ENCODE measurements at regions not wholly inside any gene's neighbourhood (a gene's known extent, or its start where the extent isn't known, plus 50 kb on each side); places are given as distances from the start of the nearest gene placed in this dataset.

DNA sequence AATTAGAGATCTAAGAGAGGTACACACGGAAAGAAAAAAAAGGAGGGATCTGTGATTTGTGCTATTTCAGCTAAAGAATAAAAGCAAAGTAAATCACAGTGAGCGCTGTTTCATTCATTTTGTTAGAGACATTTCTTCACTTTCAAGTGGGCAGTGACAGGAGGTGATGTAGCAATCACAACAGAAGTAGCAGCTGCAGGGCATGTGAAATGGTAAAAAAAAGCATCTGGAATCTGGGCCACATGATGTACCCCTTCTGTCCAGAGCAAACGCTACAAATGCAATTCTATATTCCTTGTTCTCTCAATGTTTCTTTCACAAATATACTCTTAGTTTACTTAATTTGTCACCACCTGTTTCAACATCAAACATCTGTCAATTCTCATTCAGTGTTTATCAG lies 786.5 kb downstream of the LRRIQ3 start:
- H3K4me1 Mint-ChIP-seq: no peaks in the 10 kb centered on the region
- peaks cover 0 to 12% (median 1%) of the 10 kb centered on the region in 8 donors for H3K9me3 Mint-ChIP-seq
- H3K27ac ChIP-seq (ENCODE audit: low read depth, low read length): no peak overlapping the region
- H3K36me3 Mint-ChIP-seq: no peaks in the 10 kb centered on the region
- H3K36me3 ChIP-seq (ENCODE audit: insufficient read depth, low read length): no peaks in the 10 kb centered on the region
- H3K4me1 ChIP-seq (ENCODE audit: insufficient read depth, low read length): no peaks in the 10 kb centered on the region
- H3K27me3 ChIP-seq (ENCODE audit: insufficient read depth, low read length): no peaks in the 10 kb centered on the region
- DNase-seq: no peak
- CTCF ChIA-PET (ENCODE audit: partially characterized antibody): no interaction called here
- H3K9me3 ChIP-seq (ENCODE audit: control insufficient read depth in 1 of 2, low read length in 2 of 2): no peaks in the 10 kb centered on the region
- intact Hi-C loops (cut with micrococcal nuclease): no loop called here
- no peaks in the 10 kb centered on the region for H3K27me3 Mint-ChIP-seq
- no peak overlapping the region for H3K27ac Mint-ChIP-seq
- no peak overlapping the region for H3K4me3 Mint-ChIP-seq
- no peak overlapping the region for H3K4me3 ChIP-seq (ENCODE audit: low read length in 2 of 2)
- POLR2A ChIA-PET (ENCODE audit: partially characterized antibody): no interaction called here

DNA sequence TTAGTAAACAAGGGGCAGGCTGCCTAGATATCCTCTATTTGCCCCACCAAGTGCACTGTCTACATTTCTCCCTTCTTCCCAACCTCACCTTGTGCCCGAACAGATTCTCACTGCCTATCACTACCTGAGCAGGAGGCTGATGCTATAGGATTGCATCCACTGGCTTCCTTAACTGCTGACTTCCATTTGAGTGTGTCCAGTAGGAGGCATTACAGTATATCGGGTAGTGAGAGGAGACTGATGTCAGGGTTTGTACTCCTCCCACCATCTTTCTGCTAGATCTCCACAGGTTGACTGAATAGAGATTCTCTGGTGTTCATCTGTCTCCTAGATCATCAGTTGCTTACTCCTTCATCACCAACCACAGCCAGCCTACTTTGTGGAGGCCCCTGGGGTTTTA lies 796.3 kb downstream of the LRRIQ3 start:
- H3K36me3 Mint-ChIP-seq: no peaks in the 10 kb centered on the region
- Histone ChIP-seq H3K9me3 (ENCODE audit: control insufficient read depth in 1 of 2, low read length in 2 of 2) (no peaks in the 10 kb centered on the region), H3K4me3 (ENCODE audit: low read length in 2 of 2) (no peak overlapping the region), H3K36me3 (ENCODE audit: insufficient read depth, low read length) (no peaks in the 10 kb centered on the region), H3K27ac (ENCODE audit: low read depth, low read length) (no peak overlapping the region), H3K27me3 (ENCODE audit: insufficient read depth, low read length) (no peaks in the 10 kb centered on the region), H3K4me1 (ENCODE audit: insufficient read depth, low read length) (no peaks in the 10 kb centered on the region)
- ChIA-PET CTCF (ENCODE audit: partially characterized antibody) (no interaction called here), POLR2A (ENCODE audit: partially characterized antibody) (no interaction called here)
- no peak overlapping the region for H3K27ac Mint-ChIP-seq
- DNase-seq: no peak
- H3K4me3 Mint-ChIP-seq: no peak overlapping the region
- no peaks in the 10 kb centered on the region for H3K4me1 Mint-ChIP-seq
- intact Hi-C loops (cut with micrococcal nuclease): no loop called here
- H3K9me3 Mint-ChIP-seq: peaks cover 0 to 22% (median 4%) of the 10 kb centered on the region in 8 donors
- no peaks in the 10 kb centered on the region for H3K27me3 Mint-ChIP-seq

DNA sequence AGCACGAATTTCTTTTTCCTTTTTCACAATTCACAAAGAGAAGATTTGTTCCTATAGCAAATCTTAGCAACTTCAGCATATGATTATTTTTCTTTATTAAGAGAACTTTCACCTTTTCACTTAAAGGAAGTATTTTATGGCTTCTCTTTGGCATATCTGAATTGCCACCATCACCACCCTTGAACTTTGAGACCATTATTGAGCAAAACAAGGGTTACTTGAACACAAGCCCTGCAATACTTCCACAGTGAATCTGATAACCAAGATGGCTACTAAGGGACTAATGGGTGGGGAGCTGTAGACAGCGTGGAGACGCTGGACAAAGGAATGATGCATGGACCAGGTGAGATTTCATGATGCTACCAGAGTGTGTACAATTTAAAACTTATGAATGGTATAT lies 815.0 kb downstream of the LRRIQ3 start:
- Histone ChIP-seq H3K9me3 (ENCODE audit: control insufficient read depth in 1 of 2, low read length in 2 of 2) (no peaks in the 10 kb centered on the region), H3K27ac (ENCODE audit: low read depth, low read length) (no peak overlapping the region), H3K27me3 (ENCODE audit: insufficient read depth, low read length) (no peaks in the 10 kb centered on the region), H3K4me3 (ENCODE audit: low read length in 2 of 2) (no peak overlapping the region), H3K36me3 (ENCODE audit: insufficient read depth, low read length) (no peaks in the 10 kb centered on the region), H3K4me1 (ENCODE audit: insufficient read depth, low read length) (no peaks in the 10 kb centered on the region)
- H3K4me1 Mint-ChIP-seq: no peaks in the 10 kb centered on the region
- no peaks in the 10 kb centered on the region for H3K27me3 Mint-ChIP-seq
- ChIA-PET CTCF (ENCODE audit: partially characterized antibody) (no interaction called here), POLR2A (ENCODE audit: partially characterized antibody) (no interaction called here)
- H3K9me3 Mint-ChIP-seq: peaks cover 0 to 18% (median 11%) of the 10 kb centered on the region in 8 donors
- no peak overlapping the region for H3K27ac Mint-ChIP-seq
- no peak for DNase-seq
- intact Hi-C loops (cut with micrococcal nuclease): no loop called here
- H3K36me3 Mint-ChIP-seq: no peaks in the 10 kb centered on the region
- no peak overlapping the region for H3K4me3 Mint-ChIP-seq

DNA sequence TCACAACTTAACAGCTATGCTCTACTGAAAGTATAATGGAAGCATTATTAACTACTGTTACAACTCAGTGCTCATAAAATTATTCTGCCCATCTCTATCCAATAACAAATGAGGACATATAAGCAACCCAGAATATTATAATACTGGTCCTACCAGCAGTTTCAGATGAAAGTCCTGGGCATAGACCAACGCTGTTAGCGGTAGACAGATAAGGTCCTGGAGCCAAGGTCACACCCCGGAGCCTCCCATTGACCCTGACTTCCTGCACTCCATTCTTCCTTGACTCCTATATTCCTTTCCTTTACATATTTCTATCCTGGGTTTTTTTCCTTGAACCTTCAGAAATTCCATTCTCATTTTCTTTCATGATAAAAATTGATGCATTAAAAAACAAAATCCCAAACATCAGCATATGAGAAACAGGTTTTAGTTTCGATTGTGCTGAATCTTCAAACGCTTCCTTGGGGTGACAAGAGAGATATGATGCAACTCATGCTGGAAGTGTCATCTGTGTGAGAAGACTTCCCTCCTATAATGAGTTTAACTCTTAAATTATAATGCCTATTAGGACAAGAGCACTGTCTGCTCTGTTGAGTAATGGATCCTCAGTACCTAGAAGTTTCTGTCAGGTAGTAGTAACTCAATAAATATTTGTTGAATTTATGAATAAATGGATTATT lies 831.1 kb downstream of the LRRIQ3 start:
- H3K36me3 ChIP-seq (ENCODE audit: insufficient read depth, low read length): no peaks in the 10 kb centered on the region
- no peak overlapping the region for H3K4me3 ChIP-seq (ENCODE audit: low read length in 2 of 2)
- ChIA-PET CTCF (ENCODE audit: partially characterized antibody) (no interaction called here), POLR2A (ENCODE audit: partially characterized antibody) (no interaction called here)
- Mint-ChIP-seq H3K9me3 (peaks cover 0 to 22% (median 8%) of the 10 kb centered on the region in 8 donors), H3K36me3 (no peaks in the 10 kb centered on the region), H3K4me1 (no peaks in the 10 kb centered on the region), H3K4me3 (no peak overlapping the region), H3K27me3 (no peaks in the 10 kb centered on the region), H3K27ac (no peak overlapping the region)
- no peak overlapping the region for H3K27ac ChIP-seq (ENCODE audit: low read depth, low read length)
- intact Hi-C loops (cut with micrococcal nuclease): no loop called here
- no peaks in the 10 kb centered on the region for H3K4me1 ChIP-seq (ENCODE audit: insufficient read depth, low read length)
- H3K27me3 ChIP-seq (ENCODE audit: insufficient read depth, low read length): no peaks in the 10 kb centered on the region
- no peak for DNase-seq
- H3K9me3 ChIP-seq (ENCODE audit: control insufficient read depth in 1 of 2, low read length in 2 of 2): no peaks in the 10 kb centered on the region

DNA sequence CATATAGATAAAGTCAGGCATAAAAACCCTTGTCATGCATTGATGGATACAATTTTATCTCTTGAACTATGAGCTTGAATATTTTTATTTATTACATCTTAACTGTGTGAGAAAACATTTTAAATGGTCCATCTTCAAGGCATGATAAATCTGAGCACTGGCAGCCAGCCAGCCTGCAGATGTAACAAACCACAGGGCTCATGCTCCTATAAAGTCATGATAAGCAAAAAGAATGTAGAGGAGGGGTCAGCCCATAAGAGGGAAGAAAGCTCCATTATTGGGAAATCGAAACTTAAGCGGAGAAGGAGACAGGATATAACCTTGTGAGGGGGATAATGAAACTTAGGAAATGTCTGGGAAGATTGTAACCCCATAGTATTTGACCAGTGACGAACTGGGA lies 839.0 kb downstream of the LRRIQ3 start:
- DNase-seq: no peak
- Histone ChIP-seq H3K27me3 (ENCODE audit: insufficient read depth, low read length) (no peaks in the 10 kb centered on the region), H3K27ac (ENCODE audit: low read depth, low read length) (no peak overlapping the region), H3K4me1 (ENCODE audit: insufficient read depth, low read length) (no peaks in the 10 kb centered on the region), H3K36me3 (ENCODE audit: insufficient read depth, low read length) (no peaks in the 10 kb centered on the region), H3K4me3 (ENCODE audit: low read length in 2 of 2) (no peak overlapping the region), H3K9me3 (ENCODE audit: control insufficient read depth in 1 of 2, low read length in 2 of 2) (no peaks in the 10 kb centered on the region)
- no peaks in the 10 kb centered on the region for H3K4me1 Mint-ChIP-seq
- H3K36me3 Mint-ChIP-seq: no peaks in the 10 kb centered on the region
- no peak overlapping the region for H3K4me3 Mint-ChIP-seq
- no peak overlapping the region for H3K27ac Mint-ChIP-seq
- CTCF ChIA-PET (ENCODE audit: partially characterized antibody): no interaction called here
- no peaks in the 10 kb centered on the region for H3K27me3 Mint-ChIP-seq
- intact Hi-C loops (cut with micrococcal nuclease): no loop called here
- peaks cover 0 to 21% (median 10%) of the 10 kb centered on the region in 8 donors for H3K9me3 Mint-ChIP-seq
- POLR2A ChIA-PET (ENCODE audit: partially characterized antibody): no interaction called here

DNA sequence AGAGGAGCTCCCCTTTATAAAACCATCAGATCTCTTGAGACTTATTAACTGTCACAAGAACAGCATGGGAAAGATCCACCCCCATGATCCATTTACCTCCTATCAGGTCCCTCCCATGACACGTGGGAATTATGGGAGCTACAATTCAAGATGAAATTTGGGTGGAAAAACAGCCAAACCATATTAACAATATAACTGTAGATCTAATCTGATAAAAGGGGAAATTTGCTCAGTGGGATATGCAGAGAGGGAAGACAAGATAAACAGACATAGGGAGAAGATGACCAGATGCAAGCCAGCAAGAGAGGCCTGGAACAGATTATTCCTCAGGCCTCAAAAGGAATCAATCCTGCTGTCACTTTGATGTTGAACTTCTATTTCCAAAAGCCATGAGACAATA lies 841.5 kb downstream of the LRRIQ3 start:
- Histone ChIP-seq H3K27me3 (ENCODE audit: insufficient read depth, low read length) (no peaks in the 10 kb centered on the region), H3K36me3 (ENCODE audit: insufficient read depth, low read length) (no peaks in the 10 kb centered on the region), H3K9me3 (ENCODE audit: control insufficient read depth in 1 of 2, low read length in 2 of 2) (no peaks in the 10 kb centered on the region), H3K4me1 (ENCODE audit: insufficient read depth, low read length) (no peaks in the 10 kb centered on the region), H3K27ac (ENCODE audit: low read depth, low read length) (no peak overlapping the region), H3K4me3 (ENCODE audit: low read length in 2 of 2) (no peak overlapping the region)
- intact Hi-C loops (cut with micrococcal nuclease): no loop called here
- Mint-ChIP-seq H3K27ac (no peak overlapping the region), H3K9me3 (peaks cover 2 to 24% (median 8%) of the 10 kb centered on the region in 8 donors), H3K36me3 (no peaks in the 10 kb centered on the region), H3K27me3 (no peaks in the 10 kb centered on the region), H3K4me3 (no peak overlapping the region), H3K4me1 (no peaks in the 10 kb centered on the region)
- ChIA-PET CTCF (ENCODE audit: partially characterized antibody) (no interaction called here), POLR2A (ENCODE audit: partially characterized antibody) (no interaction called here)
- no peak for DNase-seq

DNA sequence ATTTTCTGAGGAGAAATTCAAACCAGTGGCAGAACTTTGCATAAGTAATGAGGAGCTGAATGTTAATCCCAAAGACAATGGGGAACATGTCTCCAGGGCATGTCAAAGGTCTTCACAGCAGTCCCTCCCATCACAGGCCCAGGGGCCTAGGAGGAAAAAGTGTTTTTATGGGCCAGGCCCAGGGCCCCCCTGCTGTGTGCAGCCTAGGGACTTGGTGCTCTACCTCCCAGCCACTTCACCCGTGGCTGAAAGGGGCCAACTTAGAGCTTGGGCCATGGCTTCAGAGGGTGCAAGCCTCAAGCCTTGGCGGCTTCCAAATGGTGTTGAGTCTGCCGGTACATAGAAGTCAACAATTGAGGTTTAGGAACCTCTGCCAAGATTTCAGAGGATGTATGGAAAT lies 854.0 kb downstream of the LRRIQ3 start:
- CTCF ChIA-PET (ENCODE audit: partially characterized antibody): no interaction called here
- H3K9me3 ChIP-seq (ENCODE audit: control insufficient read depth in 1 of 2, low read length in 2 of 2): no peaks in the 10 kb centered on the region
- H3K4me3 ChIP-seq (ENCODE audit: low read length in 2 of 2): no peak overlapping the region
- Mint-ChIP-seq H3K4me1 (no peaks in the 10 kb centered on the region), H3K4me3 (no peak overlapping the region), H3K27me3 (no peaks in the 10 kb centered on the region), H3K27ac (no peak overlapping the region), H3K9me3 (peaks cover 0 to 13% (median 7%) of the 10 kb centered on the region in 8 donors), H3K36me3 (no peaks in the 10 kb centered on the region)
- H3K27ac ChIP-seq (ENCODE audit: low read depth, low read length): no peak overlapping the region
- no peak for DNase-seq
- POLR2A ChIA-PET (ENCODE audit: partially characterized antibody): no interaction called here
- intact Hi-C loops (cut with micrococcal nuclease): no loop called here
- H3K4me1 ChIP-seq (ENCODE audit: insufficient read depth, low read length): no peaks in the 10 kb centered on the region
- no peaks in the 10 kb centered on the region for H3K36me3 ChIP-seq (ENCODE audit: insufficient read depth, low read length)
- H3K27me3 ChIP-seq (ENCODE audit: insufficient read depth, low read length): no peaks in the 10 kb centered on the region
